HG03025 (cell line): ENCODE measurements at regions not wholly inside any gene's neighbourhood (a gene's known extent, or its start where the extent isn't known, plus 50 kb on each side); places are given as distances from the start of the nearest gene placed in this dataset.
"Not testable (repeated sequence)": the region's sequence is repeated elsewhere in the genome, so short reads cannot be mapped to it uniquely, and the experiment has no call there.

ENCODE experiments used
- ATAC-seq: cut with Tn5 transposase; IDR thresholded peaks from one replicate; pipeline ENCODE4 v1.9.1; 2021; ENCODE audit warnings: mild to moderate bottlenecking, moderate library complexity; ENCODE audit not compliant: unreplicated experiment, low FRiP score

DNA sequence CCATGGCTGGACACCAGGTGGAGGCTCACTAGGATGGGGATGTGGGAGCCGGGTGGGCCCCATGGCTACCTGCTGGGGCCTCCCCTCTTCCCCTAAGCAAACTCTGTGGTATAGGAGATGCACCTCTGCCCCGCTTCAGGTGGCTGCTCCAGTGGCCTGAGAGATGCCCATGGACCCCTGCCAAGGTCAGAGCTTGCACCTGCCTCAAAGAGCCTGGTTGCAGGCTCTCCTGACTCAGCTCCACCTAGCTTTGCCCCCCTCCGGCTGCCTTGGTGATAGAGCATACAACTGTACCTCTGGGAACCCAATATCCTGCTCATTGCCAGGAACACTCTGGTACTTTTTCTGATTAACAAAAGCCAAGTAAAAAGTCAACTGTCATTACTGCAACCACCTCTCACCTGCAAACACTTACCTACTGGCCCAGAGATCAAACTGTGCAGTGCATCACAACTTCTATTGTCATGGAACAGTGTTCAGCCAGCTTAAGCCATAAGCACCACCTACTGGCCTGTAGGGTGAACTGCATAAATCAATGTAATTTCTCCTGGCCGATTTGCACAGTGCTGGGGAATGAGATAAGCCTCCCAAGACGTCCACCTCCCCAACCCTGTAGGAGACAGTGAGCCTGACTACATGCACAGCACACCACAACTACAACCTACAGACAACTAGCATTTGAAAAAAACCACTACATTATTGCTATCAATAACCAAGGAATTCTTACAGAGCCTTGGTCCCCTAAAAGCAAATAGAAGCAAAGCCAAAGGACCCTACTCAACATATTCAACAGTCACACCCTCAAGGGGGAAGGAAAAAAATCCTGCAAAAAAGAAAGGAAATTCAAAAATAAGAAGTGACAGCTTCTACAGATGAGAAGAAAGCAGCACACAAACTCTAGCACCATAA, 352.4 kb upstream of the ARHGEF26 start:
- peak; percentile 98 for ATAC-seq

- ATAC-seq, result no peak
Measured at GRCh38 chr3:153783106-153783505, 338.1 kb upstream of the ARHGEF26 start.

GRCh38 chr3:153783741-153784480, 337.3 kb upstream of the ARHGEF26 start:
- ATAC-seq, result no peak

- ATAC-seq, result no peak
Measured at GRCh38 chr3:153785901-153786300, 335.3 kb upstream of the ARHGEF26 start.

DNA sequence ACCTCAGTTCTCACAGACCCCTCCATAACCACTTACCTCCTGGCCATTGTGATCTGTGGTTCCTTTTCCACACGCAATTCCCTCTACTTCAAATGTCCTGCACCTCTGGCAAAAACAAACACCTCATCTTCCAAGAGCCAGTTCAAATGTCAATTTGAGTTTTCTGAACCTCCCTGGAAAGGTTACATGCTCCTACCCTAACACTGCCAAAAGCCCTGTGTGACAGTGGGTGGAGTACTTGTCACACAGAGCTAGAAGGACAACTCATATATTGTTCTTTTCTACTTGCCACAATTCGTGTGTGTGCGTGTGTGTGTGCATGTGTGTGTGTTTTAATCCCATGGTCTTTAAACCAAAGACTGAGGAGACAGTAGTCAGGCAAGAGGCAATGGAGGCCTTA, 331.8 kb upstream of the ARHGEF26 start:
- no peak for ATAC-seq

GRCh38 chr3:153797056-153797455, 324.1 kb upstream of the ARHGEF26 start:
- ATAC-seq, result not testable (repeated sequence)

GRCh38 chr3:153809097-153809496, 312.1 kb upstream of the ARHGEF26 start:
- no peak for ATAC-seq

DNA sequence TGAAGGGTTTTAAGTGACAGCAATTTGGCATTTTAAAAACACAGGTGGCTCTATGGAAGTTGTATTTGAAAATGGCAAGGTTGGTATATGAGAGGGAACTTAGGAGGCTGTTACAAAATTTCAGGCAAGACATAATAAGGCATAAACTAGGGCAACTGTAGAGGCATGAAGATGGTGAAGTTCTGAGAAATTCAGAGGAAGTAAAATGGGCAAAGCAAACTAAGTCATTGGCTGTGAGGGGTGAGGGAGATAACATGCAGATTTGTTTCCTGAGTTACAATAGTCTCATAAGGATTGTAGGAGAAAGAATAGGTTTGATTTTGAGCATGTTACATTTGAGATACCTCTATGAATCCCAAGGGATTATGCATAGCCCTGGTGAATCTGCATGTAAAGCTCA, 302.9 kb upstream of the ARHGEF26 start:
- no peak for ATAC-seq

DNA sequence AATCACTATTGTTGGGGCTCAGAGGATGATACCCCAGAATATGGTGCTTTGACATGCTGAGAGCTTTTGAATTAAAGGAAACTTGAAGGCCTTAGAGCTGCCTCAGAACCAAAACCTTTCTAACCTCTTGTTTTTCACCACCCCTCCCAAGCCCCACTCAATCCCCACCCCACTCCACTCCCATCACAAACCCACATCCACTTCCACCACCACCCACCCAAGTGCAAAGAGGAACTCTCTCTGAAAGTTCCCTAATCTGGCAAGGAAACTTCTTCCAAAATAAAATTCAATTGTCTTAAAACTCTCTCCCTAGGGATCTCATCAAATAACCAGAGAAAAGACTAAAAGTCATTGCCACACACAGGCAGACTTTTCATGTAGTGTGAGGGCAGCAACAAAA, 301.2 kb upstream of the ARHGEF26 start:
- no peak for ATAC-seq

GRCh38 chr3:153828346-153828745, 292.8 kb upstream of the ARHGEF26 start:
- ATAC-seq, result not testable (repeated sequence)

DNA sequence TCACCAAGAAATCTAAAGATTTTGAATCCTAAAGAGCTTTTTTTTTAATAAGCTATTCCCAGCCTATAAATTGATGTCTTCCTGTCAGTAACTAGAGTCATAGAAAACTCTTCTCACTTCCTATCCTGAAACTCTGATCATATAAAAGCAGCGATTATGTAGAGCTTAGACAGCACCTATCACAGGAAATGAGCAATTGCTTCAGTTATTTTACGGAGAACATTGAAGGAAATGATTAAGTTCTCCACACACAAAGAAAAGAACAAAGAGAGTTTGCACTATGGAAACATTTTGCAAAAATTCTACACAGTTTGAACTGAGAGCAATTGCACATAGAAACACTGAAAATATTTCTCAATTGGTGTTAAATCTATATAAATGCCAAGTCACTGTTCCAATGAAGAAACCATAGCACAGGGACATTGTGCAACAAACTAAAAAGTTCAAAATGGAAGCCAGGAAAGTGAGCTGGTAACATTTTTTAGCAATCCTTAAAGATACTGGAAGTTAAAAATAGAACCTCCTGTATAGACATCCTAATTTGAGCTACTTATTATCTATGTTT, 291.5 kb upstream of the ARHGEF26 start:
- no peak for ATAC-seq

GRCh38 chr3:153830552-153830951, 290.6 kb upstream of the ARHGEF26 start:
- no peak for ATAC-seq

DNA sequence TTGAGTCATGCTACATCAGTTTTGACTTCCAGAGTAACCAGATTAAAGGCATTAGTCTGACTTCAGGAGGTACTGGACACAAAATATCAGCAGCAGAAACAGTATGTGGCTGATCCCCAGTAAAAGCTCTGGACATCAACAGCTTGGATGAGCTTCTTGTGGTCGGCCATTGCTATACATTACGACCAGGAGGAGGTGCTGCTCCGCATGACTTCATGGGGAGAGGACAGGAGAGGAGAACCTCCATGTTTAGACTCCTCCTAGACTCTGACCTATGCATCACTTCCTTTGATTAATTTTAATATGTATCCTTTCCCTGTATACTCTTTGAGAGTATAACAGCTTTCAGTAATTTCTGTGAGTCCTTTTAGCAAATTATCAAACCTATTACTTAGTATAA, 285.6 kb upstream of the ARHGEF26 start:
- ATAC-seq, result no peak

DNA sequence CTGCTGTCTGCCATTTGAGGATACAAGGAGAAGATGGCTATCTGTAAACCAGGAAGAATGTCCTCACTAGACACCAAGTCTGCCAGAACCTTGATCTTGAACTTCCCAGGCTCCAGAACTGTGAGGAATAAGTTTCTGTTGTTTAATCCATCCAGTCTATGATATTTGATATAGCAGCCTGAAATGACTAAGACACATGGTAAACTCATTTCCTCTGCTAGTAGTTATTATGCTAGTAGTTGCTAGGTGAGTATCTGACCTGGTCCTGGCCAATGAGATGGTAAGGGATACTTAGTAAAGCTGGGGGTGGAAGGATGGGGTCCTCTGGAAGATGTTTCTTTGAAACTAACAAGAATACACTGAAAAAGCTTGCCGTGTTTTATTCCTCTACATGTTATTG, 280.7 kb upstream of the ARHGEF26 start:
- ATAC-seq, result no peak

- ATAC-seq, result no peak
Measured at GRCh38 chr3:153843994-153844393, 277.2 kb upstream of the ARHGEF26 start.

DNA sequence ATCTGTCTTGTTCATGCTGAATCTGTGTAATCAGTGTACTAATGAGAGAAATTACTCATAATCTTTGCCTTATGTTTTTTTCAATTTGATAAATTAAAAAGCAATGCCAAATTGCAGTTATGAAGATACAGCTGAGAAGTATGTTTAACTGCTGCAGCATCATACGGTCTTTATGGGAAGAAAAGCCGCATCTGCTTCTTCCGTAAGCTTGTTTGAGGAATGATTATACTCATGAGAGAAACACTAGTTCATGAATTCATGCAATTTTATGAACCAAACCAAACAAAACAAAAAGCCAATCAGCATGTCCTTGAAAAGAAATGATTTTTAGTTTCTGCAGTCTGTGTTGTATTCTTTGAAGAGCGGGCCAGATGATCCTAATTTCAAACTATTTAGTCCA, 275.9 kb upstream of the ARHGEF26 start:
- ATAC-seq, result no peak

DNA sequence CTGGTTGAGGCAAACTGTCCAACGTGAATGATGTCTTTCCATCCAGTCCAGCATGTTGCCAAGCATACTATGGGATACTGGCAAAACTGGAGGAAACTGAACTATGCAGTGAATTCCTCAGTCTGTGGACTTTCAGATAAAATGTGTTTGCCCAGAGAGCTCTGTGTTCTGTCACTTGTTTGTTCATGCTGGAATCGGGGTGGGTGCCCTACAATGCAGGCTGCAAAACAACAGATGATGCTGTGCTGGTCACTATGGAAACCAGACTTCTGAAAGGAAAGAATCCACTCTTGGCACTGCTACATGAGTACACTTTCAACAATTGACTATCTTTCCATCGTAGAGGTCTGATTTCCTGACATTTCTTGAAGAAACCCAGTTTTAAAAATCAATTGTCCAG, 272.5 kb upstream of the ARHGEF26 start:
- no peak for ATAC-seq

- no peak for ATAC-seq
Measured at GRCh38 chr3:153852355-153852754, 268.8 kb upstream of the ARHGEF26 start.

- no peak for ATAC-seq
Measured at GRCh38 chr3:153853163-153853562, 268.0 kb upstream of the ARHGEF26 start.

DNA sequence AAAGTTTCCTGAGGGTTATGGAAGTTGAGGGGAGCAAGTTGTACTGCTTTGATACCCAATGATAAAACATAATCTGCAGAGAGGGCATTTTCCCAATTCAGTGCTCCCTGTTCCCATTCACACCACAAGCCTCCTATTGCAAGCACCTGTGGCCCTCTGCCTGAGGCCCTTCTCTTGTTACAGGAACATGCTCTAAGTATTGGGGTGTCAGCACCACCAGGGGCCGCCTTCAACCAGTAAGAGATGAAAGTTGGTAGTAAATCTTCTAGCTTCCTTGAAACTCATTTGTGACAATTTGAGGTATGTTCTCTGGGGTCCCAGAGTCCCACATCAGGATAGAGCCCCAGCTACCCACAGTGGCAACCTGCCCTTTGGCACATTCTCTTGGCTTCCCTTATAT, 265.4 kb upstream of the ARHGEF26 start:
- ATAC-seq, result peak; percentile 53

GRCh38 chr3:153856932-153857331, 264.3 kb upstream of the ARHGEF26 start:
- no peak for ATAC-seq
